ENCODE measurements at regions not wholly inside any gene's neighbourhood (a gene's known extent, or its start where the extent isn't known, plus 50 kb on each side); places are given as distances from the start of the nearest gene placed in this dataset.
"Not testable (repeated sequence)": the region's sequence is repeated elsewhere in the genome, so short reads cannot be mapped to it uniquely, and the experiment has no call there.

GRCh38 chr11:33463059-33463458, 205.9 kb downstream of the HIPK3 start:
- DNase-seq (ENCODE audit: low spot score): no peak

- no peak for DNase-seq (ENCODE audit: low spot score)
Observed at GRCh38 chr11:33461369-33462125, 204.4 kb downstream of the HIPK3 start.

GRCh38 chr11:33457948-33458347, 200.8 kb downstream of the HIPK3 start:
- no peak for DNase-seq (ENCODE audit: low spot score)

- DNase-seq (ENCODE audit: low spot score): no peak
Observed at GRCh38 chr11:33455867-33456463, 198.8 kb downstream of the HIPK3 start.

GRCh38 chr11:33454264-33454663, 197.1 kb downstream of the HIPK3 start:
- no peak for DNase-seq (ENCODE audit: low spot score)

GRCh38 chr11:33452836-33453624, 195.8 kb downstream of the HIPK3 start:
- DNase-seq (ENCODE audit: low spot score): no peak

- DNase-seq (ENCODE audit: low spot score): no peak
Observed at GRCh38 chr11:33451364-33451763, 194.2 kb downstream of the HIPK3 start.

GRCh38 chr11:33449798-33450197, 192.6 kb downstream of the HIPK3 start:
- DNase-seq (ENCODE audit: low spot score): no peak

- DNase-seq (ENCODE audit: low spot score): no peak
Observed at GRCh38 chr11:33448461-33449130, 191.4 kb downstream of the HIPK3 start.

GRCh38 chr11:33445761-33446161, 188.6 kb downstream of the HIPK3 start:
- DNase-seq (ENCODE audit: low spot score): no peak

- DNase-seq (ENCODE audit: low spot score): no peak
Observed at GRCh38 chr11:33444835-33445594, 187.8 kb downstream of the HIPK3 start.

- no peak for DNase-seq (ENCODE audit: low spot score)
Observed at GRCh38 chr11:33443684-33444083, 186.5 kb downstream of the HIPK3 start.

- no peak for DNase-seq (ENCODE audit: low spot score)
Observed at GRCh38 chr11:33438301-33438700, 181.1 kb downstream of the HIPK3 start.

GRCh38 chr11:33437529-33437928, 180.3 kb downstream of the HIPK3 start:
- DNase-seq (ENCODE audit: low spot score): no peak

- DNase-seq (ENCODE audit: low spot score): no peak
Observed at GRCh38 chr11:33435216-33435615, 178.0 kb downstream of the HIPK3 start.

GRCh38 chr11:33434294-33434693, 177.1 kb downstream of the HIPK3 start:
- DNase-seq (ENCODE audit: low spot score): no peak

- not testable (repeated sequence) for DNase-seq (ENCODE audit: low spot score)
Observed at GRCh38 chr11:33428435-33428834, 171.3 kb downstream of the HIPK3 start.

- DNase-seq (ENCODE audit: low spot score): no peak
Observed at GRCh38 chr11:33420959-33421566, 163.9 kb downstream of the HIPK3 start.

GRCh38 chr11:33419924-33420323, 162.7 kb downstream of the HIPK3 start:
- no peak for DNase-seq (ENCODE audit: low spot score)

- no peak for DNase-seq (ENCODE audit: low spot score)
Observed at GRCh38 chr11:33417121-33417520, 159.9 kb downstream of the HIPK3 start.

- DNase-seq (ENCODE audit: low spot score): no peak
Observed at GRCh38 chr11:33413301-33413700, 156.1 kb downstream of the HIPK3 start.
